Natural killer cell (primary cell): ENCODE measurements at regions not wholly inside any gene's neighbourhood (a gene's known extent, or its start where the extent isn't known, plus 50 kb on each side); places are given as distances from the start of the nearest gene placed in this dataset.

Experiments
- ATAC-seq, 3 donors: fragments of 150-1000 bp in 2 of 3; fragments of 200-7000 bp in 1 of 3; cut with Tn5 transposase; 1 replicate in 1 of 3; 2 replicates in 2 of 3; pipeline ENCODE4 v1.10.0; 2021; ENCODE audit warnings: mild to moderate bottlenecking in 2 of 3, moderate library complexity in 2 of 3
- DNase-seq, 2 donors: peaks; one replicate each; pipeline versions ENCODE4 v3.0.0 to v3.0.0-alpha.2; 2013 to 2021; ENCODE audit warnings: mixed read lengths in 1 of 2
- H3K27ac ChIP-seq: one replicate; pipeline ENCODE4 v1.5.1; 2013; ENCODE audit warnings: mild to moderate bottlenecking, low read length
- H3K27me3 ChIP-seq: one replicate; pipeline ENCODE4 v1.6.1; 2013; ENCODE audit warnings: low read length; ENCODE audit not compliant: control insufficient read depth, insufficient read depth
- H3K36me3 ChIP-seq: one replicate; pipeline ENCODE4 v1.6.1; 2013; ENCODE audit warnings: low read length; ENCODE audit not compliant: control insufficient read depth, insufficient read depth
- H3K4me1 ChIP-seq: one replicate; pipeline ENCODE4 v1.6.1; 2013; ENCODE audit warnings: low read length; ENCODE audit not compliant: control insufficient read depth, insufficient read depth
- H3K4me3 ChIP-seq: one replicate; pipeline ENCODE4 v1.5.1; 2013; ENCODE audit warnings: low read length
- H3K9me3 ChIP-seq: one replicate; pipeline ENCODE4 v1.6.1; 2013; ENCODE audit warnings: low read length; ENCODE audit not compliant: control insufficient read depth, insufficient read depth
- H3K27ac Mint-ChIP-seq, 2 donors: one replicate each; pipeline ENCODE4 v1.8.0; 2022; ENCODE audit warnings: mild to moderate bottlenecking in 2 of 2, mixed read lengths in 2 of 2, moderate library complexity in 1 of 2
- H3K27me3 Mint-ChIP-seq, 2 donors: one replicate each; pipeline ENCODE4 v1.8.0; 2022; ENCODE audit warnings: low read depth in 2 of 2, mixed read lengths in 2 of 2
- H3K36me3 Mint-ChIP-seq: one replicate; pipeline ENCODE4 v1.8.0; 2022; ENCODE audit warnings: mixed read lengths
- H3K4me1 Mint-ChIP-seq, 2 donors: one replicate each; pipeline ENCODE4 v1.8.0; 2022; ENCODE audit warnings: mixed read lengths in 2 of 2
- H3K4me3 Mint-ChIP-seq: one replicate; pipeline ENCODE4 v1.8.0; 2022; ENCODE audit warnings: mild to moderate bottlenecking, moderate library complexity, mixed read lengths
- H3K9me3 Mint-ChIP-seq, 2 donors: one replicate each; pipeline ENCODE4 v1.8.0; 2022; ENCODE audit warnings: mixed read lengths in 2 of 2
- CTCF ChIP-seq: fragments of 200-600 bp; IDR thresholded peaks from one replicate; pipeline ENCODE4 v1.8.0; 2022; ENCODE audit warnings: antibody characterized with exemption
- whole genome bisulfite sequencing: methylation state at CpG from one replicate; pipeline ENCODE4 v1.1.7; 2013; ENCODE audit warnings: missing lambda C conversion rate; ENCODE audit not compliant: insufficient coverage; 5-methylcytosine and 5-hydroxymethylcytosine counted together
- intact Hi-C: fragments of 100-400 bp; cut with micrococcal nuclease; formaldehyde crosslinking; loops from one replicate; pipeline ENCODE4 v1.14.2; 2022

- 24% methylated on average over 3 of the region's 4 CpGs for WGBS
- H3K9me3 Mint-ChIP-seq, result peaks cover 0 to 3% of the 10 kb centered on the region in 2 donors
- H3K27ac Mint-ChIP-seq, result no peak overlapping the region
- H3K27me3 Mint-ChIP-seq, result no peaks in the 10 kb centered on the region
- H3K4me1 Mint-ChIP-seq, result peaks cover 20 to 37% of the 10 kb centered on the region in 2 donors
- peak overlapping the region; percentile 49 for H3K4me3 Mint-ChIP-seq
- Histone ChIP-seq H3K4me1 (peaks cover 7% of the 10 kb centered on the region), H3K36me3 (no peaks in the 10 kb centered on the region), H3K27me3 (no peaks in the 10 kb centered on the region), H3K27ac (no peak overlapping the region), H3K4me3 (no peak overlapping the region), H3K9me3 (no peaks in the 10 kb centered on the region)
- DNase-seq, result no peak
- intact Hi-C loops, result no loop called here
- TF ChIP-seq CTCF, result no peak
- H3K36me3 Mint-ChIP-seq, result no peaks in the 10 kb centered on the region
- ATAC-seq, result no peak
Measured at GRCh38 chr2:123912171-123912570, 112.9 kb upstream of the CNTNAP5 start.

- Mint-ChIP-seq H3K9me3 (peaks cover under 1 to 7% of the 10 kb centered on the region in 2 donors), H3K4me3 (peak overlapping the region; percentile 38)
- ATAC-seq, result peak in 2 of 3 donors; percentile 42 to 58
Measured at GRCh38 chr2:123913143-123913735, 111.8 kb upstream of the CNTNAP5 start.

GRCh38 chr2:123915380-123915779 is 109.7 kb upstream of the CNTNAP5 start:
- ATAC-seq (no peak), DNase-seq (no peak)
- Mint-ChIP-seq H3K4me1 (peaks cover 20 to 35% of the 10 kb centered on the region in 2 donors), H3K4me3 (peak overlapping the region; percentile 7), H3K36me3 (no peaks in the 10 kb centered on the region), H3K27me3 (no peaks in the 10 kb centered on the region), H3K9me3 (peaks cover 3 to 10% of the 10 kb centered on the region in 2 donors), H3K27ac (no peak overlapping the region)
- peaks cover 7% of the 10 kb centered on the region for H3K4me1 ChIP-seq
- H3K27ac ChIP-seq, result no peak overlapping the region
- intact Hi-C loops, result no loop called here
- H3K27me3 ChIP-seq, result no peaks in the 10 kb centered on the region
- no peak for TF ChIP-seq CTCF
- H3K36me3 ChIP-seq, result no peaks in the 10 kb centered on the region
- WGBS, result no CpG with 5 or more reads among the region's 2 CpGs
- no peak overlapping the region for H3K4me3 ChIP-seq
- no peaks in the 10 kb centered on the region for H3K9me3 ChIP-seq

More at GRCh38 chr2:123913143-123913735, 111.8 kb upstream of the CNTNAP5 start:
- no peaks in the 10 kb centered on the region for H3K36me3 Mint-ChIP-seq
- H3K9me3 ChIP-seq, result no peaks in the 10 kb centered on the region
- H3K4me1 ChIP-seq, result peaks cover 7% of the 10 kb centered on the region
- H3K27ac Mint-ChIP-seq, result peak overlapping the region in 1 of 2 donors; percentile 25
- H3K27me3 ChIP-seq, result no peaks in the 10 kb centered on the region
- WGBS, result 2% methylated on average over 8 of the region's 8 CpGs
- intact Hi-C loops, result no loop called here
- no peak overlapping the region for H3K4me3 ChIP-seq
- no peak for DNase-seq
- H3K4me1 Mint-ChIP-seq, result peaks cover 20 to 37% of the 10 kb centered on the region in 2 donors
- no peaks in the 10 kb centered on the region for H3K27me3 Mint-ChIP-seq
- TF ChIP-seq CTCF, result no peak
- H3K27ac ChIP-seq, result peak overlapping the region; percentile 37
- no peaks in the 10 kb centered on the region for H3K36me3 ChIP-seq

- WGBS, result 60% methylated on average over 3 of the region's 5 CpGs
- Histone ChIP-seq H3K36me3 (no peaks in the 10 kb centered on the region), H3K4me3 (no peak overlapping the region), H3K9me3 (no peaks in the 10 kb centered on the region), H3K27ac (no peak overlapping the region), H3K4me1 (peaks cover 7% of the 10 kb centered on the region), H3K27me3 (no peaks in the 10 kb centered on the region)
- Mint-ChIP-seq H3K4me1 (peaks cover 20 to 35% of the 10 kb centered on the region in 2 donors), H3K4me3 (no peak overlapping the region), H3K27ac (no peak overlapping the region), H3K27me3 (no peaks in the 10 kb centered on the region), H3K36me3 (no peaks in the 10 kb centered on the region), H3K9me3 (peaks cover 4 to 12% of the 10 kb centered on the region in 2 donors)
- intact Hi-C loops, result no loop called here
- no peak for TF ChIP-seq CTCF
- DNase-seq (no peak), ATAC-seq (no peak)
Measured at GRCh38 chr2:123916051-123916450, 109.0 kb upstream of the CNTNAP5 start.
